VCaP (cell line): ENCODE measurements at regions not wholly inside any gene's neighbourhood (a gene's known extent, or its start where the extent isn't known, plus 50 kb on each side); places are given as distances from the start of the nearest gene placed in this dataset.

ENCODE experiments used
- H3K27ac ChIP-seq: fragments of 450-650 bp; 2 replicates; pipeline ENCODE4 v1.5.1; 2017
- CTCF ChIP-seq: fragments of 450-650 bp; conservative IDR thresholded peaks from 2 replicates; pipeline ENCODE4 v1.5.1; 2017; ENCODE audit warnings: mild to moderate bottlenecking, moderate library complexity

GRCh38 chr12:77372026-77372425 is 306.7 kb upstream of the E2F7 start:
- no peak overlapping the region for H3K27ac ChIP-seq
- TF ChIP-seq CTCF: no peak

- no peak overlapping the region for H3K27ac ChIP-seq
- no peak for TF ChIP-seq CTCF
Measured at GRCh38 chr12:77368379-77368778, 303.0 kb upstream of the E2F7 start.

- H3K27ac ChIP-seq: no peak overlapping the region
- TF ChIP-seq CTCF: no peak
Measured at GRCh38 chr12:77366616-77367015, 301.2 kb upstream of the E2F7 start.

GRCh38 chr12:77364400-77364799 is 299.0 kb upstream of the E2F7 start:
- no peak for TF ChIP-seq CTCF
- no peak overlapping the region for H3K27ac ChIP-seq

- no peak for TF ChIP-seq CTCF
- no peak overlapping the region for H3K27ac ChIP-seq
Measured at GRCh38 chr12:77362509-77363210, 297.3 kb upstream of the E2F7 start.

- TF ChIP-seq CTCF: no peak
Measured at GRCh38 chr12:77357655-77358054, 292.3 kb upstream of the E2F7 start.

GRCh38 chr12:77354766-77355362 is 289.5 kb upstream of the E2F7 start:
- no peak overlapping the region for H3K27ac ChIP-seq

More at GRCh38 chr12:77357655-77358054, 292.3 kb upstream of the E2F7 start:
- H3K27ac ChIP-seq: no peak overlapping the region

More at GRCh38 chr12:77354766-77355362, 289.5 kb upstream of the E2F7 start:
- no peak for TF ChIP-seq CTCF
